Neural cell (in vitro differentiated cells): ENCODE measurements at regions not wholly inside any gene's neighbourhood (a gene's known extent, or its start where the extent isn't known, plus 50 kb on each side); places are given as distances from the start of the nearest gene placed in this dataset.

Experiments
- H2AFZ ChIP-seq: fragments of 200-600, 300-800 bp; sonication (generic), shearing (Covaris generic); 2 replicates; pipeline ENCODE4 v1.6.0; 2014; ENCODE audit warnings: low read depth, mild to moderate bottlenecking, antibody characterized with exemption, low read length, moderate library complexity
- H3F3A ChIP-seq: fragments of 200-600 bp; shearing (Covaris generic); 2 replicates; pipeline ENCODE4 v1.6.1; 2016; ENCODE audit warnings: mild to moderate bottlenecking, moderate library complexity, mixed read lengths, antibody characterized with exemption, low read length; ENCODE audit not compliant: insufficient read depth, poor library complexity, severe bottlenecking
- H3K27ac ChIP-seq: fragments of 200-600, 300-800 bp; sonication (generic), shearing (Covaris generic); 2 replicates; pipeline ENCODE4 v1.5.1; 2014; ENCODE audit warnings: mild to moderate bottlenecking, low read length, moderate library complexity
- H3K27me3 ChIP-seq: fragments of 300-800, 200-600 bp; sonication (generic), shearing (Covaris generic); 2 replicates; pipeline ENCODE4 v1.6.0; 2014; ENCODE audit warnings: mild to moderate bottlenecking, low read depth, low read length, moderate library complexity; ENCODE audit not compliant: insufficient read depth
- H3K36me3 ChIP-seq: fragments of 300-800, 200-600 bp; sonication (generic), shearing (Covaris generic); 2 replicates; pipeline ENCODE4 v1.5.1; 2014; ENCODE audit warnings: mild to moderate bottlenecking, antibody characterized with exemption, low read length, moderate library complexity; ENCODE audit not compliant: insufficient read depth
- H3K4me2 ChIP-seq: fragments of 300-800, 200-600 bp; sonication (generic), shearing (Covaris generic); 2 replicates; pipeline ENCODE4 v1.6.0; 2014; ENCODE audit warnings: mild to moderate bottlenecking, low read length
- H3K4me3 ChIP-seq: fragments of 300-800, 200-600 bp; sonication (generic), shearing (Covaris generic); 2 replicates; pipeline ENCODE4 v1.5.1; 2014; ENCODE audit warnings: mild to moderate bottlenecking, low read length, moderate library complexity
- H3K79me2 ChIP-seq: fragments of 200-600 bp; shearing (Covaris generic); replicated peaks from 2 replicates; pipeline ENCODE4 v1.6.0; 2014; ENCODE audit warnings: mild to moderate bottlenecking, low read length, moderate library complexity; ENCODE audit not compliant: insufficient read depth
- H3K9ac ChIP-seq: fragments of 300-800, 200-600 bp; sonication (generic), shearing (Covaris generic); 2 replicates; pipeline ENCODE4 v1.6.1; 2016; ENCODE audit warnings: mild to moderate bottlenecking, low read length, mixed read lengths
- H3K9me2 ChIP-seq: fragments of 200-600 bp; shearing (Covaris generic); 2 replicates; pipeline ENCODE4 v1.6.1; 2016; ENCODE audit warnings: mild to moderate bottlenecking, low read length, mixed read lengths; ENCODE audit not compliant: insufficient read depth
- H3K9me3 ChIP-seq: fragments of 200-600, 300-800 bp; sonication (generic), shearing (Covaris generic); 2 replicates; pipeline ENCODE4 v1.6.1; 2016; ENCODE audit warnings: mild to moderate bottlenecking, mixed run types, low read length, moderate library complexity, mixed read lengths
- H4K20me1 ChIP-seq: fragments of 200-600 bp; shearing (Covaris generic); 2 replicates; pipeline ENCODE4 v1.6.1; 2016; ENCODE audit warnings: mild to moderate bottlenecking, mixed run types; ENCODE audit not compliant: insufficient read depth
- CTCF ChIP-seq: fragments of 450-650 bp; IDR thresholded peaks from 2 replicates; pipeline ENCODE4 v1.5.1; 2014; ENCODE audit warnings: antibody characterized with exemption, mild to moderate bottlenecking, moderate library complexity; ENCODE audit not compliant: poor library complexity, severe bottlenecking
- EP300 ChIP-seq: fragments of 450-650 bp; conservative IDR thresholded peaks from 2 replicates; pipeline ENCODE4 v1.6.1; 2014; ENCODE audit warnings: antibody characterized with exemption, mild to moderate bottlenecking, moderate library complexity; ENCODE audit not compliant: poor library complexity, severe bottlenecking
- EZH2 ChIP-seq: fragments of 200-600, 300-800 bp; shearing (Covaris generic), sonication (generic); IDR thresholded peaks from 2 replicates; pipeline ENCODE4 v1.6.1; 2014; ENCODE audit warnings: antibody characterized with exemption, low read length, borderline replicate concordance, mild to moderate bottlenecking; ENCODE audit not compliant: insufficient read depth, poor library complexity, severe bottlenecking
- MXI1 ChIP-seq: fragments of 450-650 bp; conservative IDR thresholded peaks from 2 replicates; pipeline ENCODE4 v1.6.1; 2014; ENCODE audit warnings: antibody characterized with exemption, mild to moderate bottlenecking; ENCODE audit not compliant: poor library complexity, severe bottlenecking
- POLR2AphosphoS5 ChIP-seq: IDR thresholded peaks from 2 replicates; pipeline ENCODE4 v1.6.1; 2012
- RAD21 ChIP-seq: fragments of 450-650 bp; conservative IDR thresholded peaks from 2 replicates; pipeline ENCODE4 v1.6.1; 2014; ENCODE audit warnings: antibody characterized with exemption, mild to moderate bottlenecking, moderate library complexity
- REST ChIP-seq: IDR thresholded peaks from 2 replicates; pipeline ENCODE4 v1.6.1; 2012; ENCODE audit warnings: borderline replicate concordance
- SMC3 ChIP-seq: fragments of 450-650 bp; conservative IDR thresholded peaks from 2 replicates; pipeline ENCODE4 v1.6.1; 2014; ENCODE audit warnings: antibody characterized with exemption, mild to moderate bottlenecking, moderate library complexity; ENCODE audit not compliant: poor library complexity
- TAF1 ChIP-seq: IDR thresholded peaks from 2 replicates; pipeline ENCODE4 v1.6.1; 2012; ENCODE audit warnings: low read depth

GRCh38 chr9:19995619-19996018, 206.8 kb upstream of the SLC24A2 start:
- Histone ChIP-seq H3K9me2 (no peaks in the 10 kb centered on the region), H4K20me1 (no peaks in the 10 kb centered on the region), H3K36me3 (no peaks in the 10 kb centered on the region), H3K9ac (no peak overlapping the region), H3K27ac (no peak overlapping the region), H3K4me3 (no peak overlapping the region), H3K27me3 (no peaks in the 10 kb centered on the region), H3K4me2 (no peak overlapping the region), H3K9me3 (no peaks in the 10 kb centered on the region), H2AFZ (no peak overlapping the region), H3F3A (no peaks in the 10 kb centered on the region), H3K79me2 (no peaks in the 10 kb centered on the region)
- no peak for TF ChIP-seq EZH2
- no peak for TF ChIP-seq MXI1
- TF ChIP-seq REST: no peak
- no peak for TF ChIP-seq SMC3
- TF ChIP-seq TAF1: no peak
- TF ChIP-seq RAD21: no peak
- TF ChIP-seq POLR2AphosphoS5: no peak
- TF ChIP-seq CTCF: no peak
- TF ChIP-seq EP300: no peak

DNA sequence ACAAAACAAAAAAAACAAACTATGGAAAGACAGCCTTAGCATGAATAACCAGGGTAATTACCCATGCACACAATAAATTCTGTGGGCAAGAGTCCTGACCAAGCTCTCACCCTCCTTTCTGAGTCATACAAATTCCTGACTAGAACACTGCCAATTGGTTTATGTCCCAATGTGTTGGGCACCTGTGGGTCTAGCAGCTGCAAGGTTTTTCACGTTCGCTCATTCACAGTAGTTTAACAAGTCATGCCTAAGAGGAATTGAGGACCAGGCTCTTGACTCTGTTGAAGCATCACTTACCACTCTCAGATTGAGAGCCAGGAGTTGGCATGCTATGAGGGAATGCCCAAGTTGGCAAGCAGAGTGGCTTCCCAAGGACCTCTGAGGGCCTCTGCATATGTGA, 205.5 kb upstream of the SLC24A2 start:
- H3K4me3 ChIP-seq: no peak overlapping the region
- no peaks in the 10 kb centered on the region for H3F3A ChIP-seq
- no peak overlapping the region for H3K9ac ChIP-seq
- no peak for TF ChIP-seq TAF1
- TF ChIP-seq EZH2: no peak
- no peak for TF ChIP-seq EP300
- no peak for TF ChIP-seq CTCF
- no peak for TF ChIP-seq RAD21
- no peak for TF ChIP-seq REST
- no peak for TF ChIP-seq MXI1
- TF ChIP-seq SMC3: no peak
- no peak for TF ChIP-seq POLR2AphosphoS5
- H3K9me2 ChIP-seq: no peaks in the 10 kb centered on the region
- no peaks in the 10 kb centered on the region for H3K9me3 ChIP-seq
- H3K27me3 ChIP-seq: no peaks in the 10 kb centered on the region
- no peaks in the 10 kb centered on the region for H4K20me1 ChIP-seq
- no peak overlapping the region for H2AFZ ChIP-seq
- no peak overlapping the region for H3K27ac ChIP-seq
- H3K79me2 ChIP-seq: no peaks in the 10 kb centered on the region
- H3K4me2 ChIP-seq: no peak overlapping the region
- H3K36me3 ChIP-seq: no peaks in the 10 kb centered on the region
